Astrocyte of the cerebellum (primary cell): ENCODE measurements at regions not wholly inside any gene's neighbourhood (a gene's known extent, or its start where the extent isn't known, plus 50 kb on each side); places are given as distances from the start of the nearest gene placed in this dataset.

ENCODE experiments used
- DNase-seq: peaks from one replicate; pipeline ENCODE4 v3.0.0-alpha.2; 2011; ENCODE audit warnings: low read depth
- H3K4me3 ChIP-seq: 2 replicates; pipeline ENCODE4 v1.5.1; 2011; ENCODE audit warnings: mild to moderate bottlenecking, low read depth, low read length, moderate library complexity
- CTCF ChIP-seq: IDR thresholded peaks from 2 replicates; pipeline ENCODE4 v1.5.1; 2012; ENCODE audit warnings: low read length, low read depth, moderate library complexity, mild to moderate bottlenecking; ENCODE audit errors: missing control alignments
- in situ Hi-C: cut with HindIII; loops from 2 replicates; pipeline ENCODE4 v1.10.0; 2017; ENCODE audit warnings: low sequenced_read_pairs

- H3K4me3 ChIP-seq = no peak overlapping the region
- in situ Hi-C loops = no loop called here
- DNase-seq = no peak
- TF ChIP-seq CTCF = no peak
These were observed 124.4 kb downstream of the DIPK2A start for GRCh38 chr3:144096016-144096415.

GRCh38 chr3:144097163-144097562 lies 125.5 kb downstream of the DIPK2A start:
- no peak overlapping the region for H3K4me3 ChIP-seq
- in situ Hi-C loops = no loop called here
- no peak for DNase-seq
- no peak for TF ChIP-seq CTCF

GRCh38 chr3:144098691-144099090 lies 127.1 kb downstream of the DIPK2A start:
- in situ Hi-C loops = no loop called here
- no peak for TF ChIP-seq CTCF
- H3K4me3 ChIP-seq = no peak overlapping the region
- DNase-seq = no peak

GRCh38 chr3:144102421-144102820 lies 130.8 kb downstream of the DIPK2A start:
- no peak for TF ChIP-seq CTCF
- in situ Hi-C loops = no loop called here
- no peak for DNase-seq
- H3K4me3 ChIP-seq = no peak overlapping the region

- H3K4me3 ChIP-seq = no peak overlapping the region
These were observed 132.6 kb downstream of the DIPK2A start for GRCh38 chr3:144104186-144104585.

GRCh38 chr3:144104679-144105078 lies 133.1 kb downstream of the DIPK2A start:
- in situ Hi-C loops = no loop called here
- DNase-seq = no peak
- H3K4me3 ChIP-seq = no peak overlapping the region
- no peak for TF ChIP-seq CTCF

More at GRCh38 chr3:144104186-144104585, 132.6 kb downstream of the DIPK2A start:
- TF ChIP-seq CTCF = no peak
- no peak for DNase-seq
- in situ Hi-C loops = no loop called here

- H3K4me3 ChIP-seq = no peak overlapping the region
- DNase-seq = no peak
- no peak for TF ChIP-seq CTCF
- in situ Hi-C loops = no loop called here
These were observed 133.9 kb downstream of the DIPK2A start for GRCh38 chr3:144105542-144105941.
